ENCODE measurements at regions not wholly inside any gene's neighbourhood (a gene's known extent, or its start where the extent isn't known, plus 50 kb on each side); places are given as distances from the start of the nearest gene placed in this dataset.
"Not testable (repeated sequence)": the region's sequence is repeated elsewhere in the genome, so short reads cannot be mapped to it uniquely, and the experiment has no call there.

GRCh38 chr1:116288201-116288598, 84.8 kb upstream of the ATP1A1 start:
- no peak for TF ChIP-seq CTCF (IDR thresholded peaks at IDR 0.05; ENCODE audit: low read depth, low read length, missing control alignments)
- DNase-seq (ENCODE audit: extremely low read depth, low read depth) = no peak
- no peak overlapping the region for H3K4me3 ChIP-seq (replicated peaks; ENCODE audit: low read depth, low read length)

GRCh38 chr1:116289193-116289592, 83.9 kb upstream of the ATP1A1 start:
- DNase-seq (ENCODE audit: extremely low read depth, low read depth) = no peak
- TF ChIP-seq CTCF (IDR thresholded peaks at IDR 0.05; ENCODE audit: low read depth, low read length, missing control alignments) = no peak

DNA sequence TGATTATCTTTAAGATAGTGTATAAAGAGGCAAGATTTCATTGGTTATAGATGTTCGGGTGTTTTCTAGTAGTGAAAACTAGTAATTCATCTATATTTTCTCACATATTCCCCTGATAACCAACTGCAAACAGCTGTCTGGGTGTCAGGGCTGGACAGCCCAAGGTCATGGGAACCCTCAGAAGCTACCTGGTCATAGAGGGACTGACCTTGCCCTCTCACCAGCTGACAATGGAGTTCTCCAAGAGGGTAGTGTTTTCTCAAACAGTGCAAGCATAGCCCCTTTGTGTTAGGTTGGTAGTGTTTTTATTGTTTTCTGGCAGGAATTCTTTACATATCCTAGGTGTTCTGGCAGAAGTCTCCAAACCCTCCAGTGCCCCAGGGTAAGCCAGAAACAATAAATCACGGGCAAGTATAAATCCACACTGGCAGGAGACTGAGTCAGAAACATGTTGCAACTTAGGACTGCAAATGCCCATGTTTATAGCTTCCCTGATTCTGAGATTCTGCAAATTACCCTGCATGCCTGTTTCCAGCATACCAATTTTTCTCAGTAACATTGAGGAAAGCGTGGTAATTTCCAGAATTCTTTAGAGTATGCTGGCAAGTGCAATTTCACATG, 82.8 kb upstream of the ATP1A1 start:
- no peak overlapping the region for H3K4me3 ChIP-seq (replicated peaks; ENCODE audit: low read depth, low read length)
- TF ChIP-seq CTCF (IDR thresholded peaks at IDR 0.05; ENCODE audit: low read depth, low read length, missing control alignments) = no peak
- no peak for DNase-seq (ENCODE audit: extremely low read depth, low read depth)

More at GRCh38 chr1:116289193-116289592, 83.9 kb upstream of the ATP1A1 start:
- H3K4me3 ChIP-seq (replicated peaks; ENCODE audit: low read depth, low read length) = no peak overlapping the region

GRCh38 chr1:116291024-116291423, 82.0 kb upstream of the ATP1A1 start:
- TF ChIP-seq CTCF (IDR thresholded peaks at IDR 0.05; ENCODE audit: low read depth, low read length, missing control alignments) = no peak
- no peak for DNase-seq (ENCODE audit: extremely low read depth, low read depth)
- H3K4me3 ChIP-seq (replicated peaks; ENCODE audit: low read depth, low read length) = no peak overlapping the region

DNA sequence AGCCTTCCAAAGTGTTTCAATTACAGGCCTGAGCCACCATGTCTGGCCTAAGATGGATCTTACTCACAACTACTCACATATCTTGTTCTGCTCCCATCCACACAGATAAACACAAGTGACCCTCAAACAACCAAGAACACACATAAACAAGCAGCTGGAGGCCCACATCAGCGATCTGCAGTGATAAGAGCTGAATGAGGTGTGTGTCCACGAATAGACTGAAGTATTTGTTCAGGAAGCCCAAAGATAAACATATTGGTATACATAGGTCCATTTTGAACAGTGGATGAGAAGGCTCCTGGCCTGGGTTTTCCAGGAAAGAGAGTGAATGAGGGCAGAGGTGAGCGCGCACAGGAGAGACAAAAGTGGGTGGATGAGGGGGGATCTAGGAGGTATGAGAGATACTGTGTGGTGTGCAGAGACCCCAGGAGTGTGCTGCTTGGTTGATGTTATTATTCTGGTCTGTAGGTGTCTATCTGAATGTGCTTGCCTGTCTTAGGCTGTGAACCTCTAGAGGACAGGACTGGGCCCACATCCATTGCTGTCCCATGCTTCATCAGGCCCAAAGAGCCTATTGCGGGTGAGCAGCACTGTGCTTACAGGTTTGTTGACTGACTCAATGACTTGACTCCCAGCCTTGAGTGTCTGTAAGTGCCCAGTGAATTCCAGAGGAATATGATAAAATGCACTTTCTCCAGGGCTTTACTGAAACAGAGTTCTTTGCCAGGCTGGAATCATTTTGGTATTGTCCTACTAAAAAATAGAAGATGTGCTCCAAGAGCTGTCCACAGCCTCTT, 79.9 kb upstream of the ATP1A1 start:
- TF ChIP-seq CTCF (IDR thresholded peaks at IDR 0.05; ENCODE audit: low read depth, low read length, missing control alignments) = no peak
- DNase-seq (ENCODE audit: extremely low read depth, low read depth) = no peak
- no peak overlapping the region for H3K4me3 ChIP-seq (replicated peaks; ENCODE audit: low read depth, low read length)

DNA sequence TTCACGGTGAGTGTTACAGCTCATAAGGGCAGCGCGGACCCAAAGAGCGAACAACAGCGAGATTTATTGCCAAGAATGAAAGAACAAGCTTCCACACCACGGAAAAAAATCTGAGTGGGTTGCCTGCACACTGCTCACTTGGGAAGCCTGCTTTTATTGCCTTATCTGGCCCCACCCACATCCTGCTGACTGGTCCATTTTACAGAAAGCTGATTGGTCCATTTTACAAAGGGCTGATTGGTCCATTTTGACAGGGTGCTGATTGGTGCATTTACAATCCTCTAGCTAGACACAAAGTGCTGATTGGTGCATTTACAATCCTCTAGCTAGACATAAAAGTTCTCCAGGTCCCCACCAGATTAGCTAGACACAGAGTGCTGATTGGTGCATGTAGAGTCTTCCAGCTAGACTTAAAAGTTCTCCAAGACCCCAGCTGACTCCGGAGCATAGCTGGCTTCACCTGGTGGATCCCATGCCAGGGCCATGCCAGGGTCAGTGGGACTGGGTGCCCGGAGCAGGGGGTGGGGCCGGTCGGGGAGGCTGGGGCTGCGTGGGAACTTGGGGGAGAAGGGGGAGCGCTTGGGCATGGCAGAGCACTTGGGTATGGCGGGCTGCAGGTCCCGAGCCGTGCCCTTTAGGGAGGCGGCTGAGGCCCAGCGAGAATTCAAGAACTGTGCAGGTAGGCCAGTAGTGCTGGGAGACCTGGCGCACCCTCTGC, 75.4 kb upstream of the ATP1A1 start:
- TF ChIP-seq CTCF (IDR thresholded peaks at IDR 0.05; ENCODE audit: low read depth, low read length, missing control alignments) = no peak
- no peak overlapping the region for H3K4me3 ChIP-seq (replicated peaks; ENCODE audit: low read depth, low read length)
- DNase-seq (ENCODE audit: extremely low read depth, low read depth) = no peak

DNA sequence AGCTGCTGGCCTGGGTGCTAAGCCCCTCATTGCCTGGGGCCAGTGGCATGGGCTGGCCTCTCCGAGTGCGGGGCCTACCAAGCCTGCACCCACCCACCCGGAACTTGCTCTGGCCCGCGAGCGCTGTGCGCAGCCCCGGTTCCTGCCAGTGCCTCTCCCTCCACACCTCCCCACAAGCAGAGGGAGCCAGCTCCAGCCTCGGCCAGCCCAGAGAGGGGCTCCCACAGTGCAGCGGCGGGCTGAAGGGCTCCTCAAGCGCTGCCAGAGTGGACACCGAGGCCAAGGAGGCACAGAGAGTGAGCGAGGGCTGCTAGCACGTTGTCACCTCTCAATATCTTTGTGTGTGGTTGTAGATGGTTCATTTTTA, 74.8 kb upstream of the ATP1A1 start:
- DNase-seq (ENCODE audit: extremely low read depth, low read depth) = not testable (repeated sequence)

More for the DNA sequence above, 74.8 kb upstream of the ATP1A1 start:
- H3K4me3 ChIP-seq (replicated peaks; ENCODE audit: low read depth, low read length) = not testable (repeated sequence)
